NCI-H460 (cell line): ENCODE measurements at regions not wholly inside any gene's neighbourhood (a gene's known extent, or its start where the extent isn't known, plus 50 kb on each side); places are given as distances from the start of the nearest gene placed in this dataset.

ENCODE experiments used
- DNase-seq: peaks from one replicate; pipeline ENCODE4 v3.0.0-alpha.2; 2016; ENCODE audit warnings: low read depth; ENCODE audit errors: extremely low read depth

DNA sequence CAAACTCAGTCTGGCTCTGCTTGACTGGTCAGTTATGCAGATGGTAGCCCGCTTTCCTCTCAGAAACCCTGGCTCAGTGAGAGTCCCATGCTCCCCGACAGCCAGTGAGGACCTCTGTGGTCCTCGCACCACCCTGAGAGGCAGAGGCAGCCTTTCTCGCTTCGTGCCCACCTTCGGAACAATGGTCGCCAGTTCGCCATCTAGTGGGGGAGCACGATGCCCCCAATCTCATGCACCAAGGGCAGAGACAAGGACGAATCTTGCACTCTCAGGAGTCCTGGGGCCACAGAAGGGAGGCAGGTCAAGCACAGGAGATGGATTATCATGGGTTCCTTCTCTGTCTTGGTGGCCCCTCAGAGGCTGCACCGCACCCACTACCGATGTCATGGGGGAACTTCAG is 75.2 kb downstream of the RHCG start:
- no peak for DNase-seq

DNA sequence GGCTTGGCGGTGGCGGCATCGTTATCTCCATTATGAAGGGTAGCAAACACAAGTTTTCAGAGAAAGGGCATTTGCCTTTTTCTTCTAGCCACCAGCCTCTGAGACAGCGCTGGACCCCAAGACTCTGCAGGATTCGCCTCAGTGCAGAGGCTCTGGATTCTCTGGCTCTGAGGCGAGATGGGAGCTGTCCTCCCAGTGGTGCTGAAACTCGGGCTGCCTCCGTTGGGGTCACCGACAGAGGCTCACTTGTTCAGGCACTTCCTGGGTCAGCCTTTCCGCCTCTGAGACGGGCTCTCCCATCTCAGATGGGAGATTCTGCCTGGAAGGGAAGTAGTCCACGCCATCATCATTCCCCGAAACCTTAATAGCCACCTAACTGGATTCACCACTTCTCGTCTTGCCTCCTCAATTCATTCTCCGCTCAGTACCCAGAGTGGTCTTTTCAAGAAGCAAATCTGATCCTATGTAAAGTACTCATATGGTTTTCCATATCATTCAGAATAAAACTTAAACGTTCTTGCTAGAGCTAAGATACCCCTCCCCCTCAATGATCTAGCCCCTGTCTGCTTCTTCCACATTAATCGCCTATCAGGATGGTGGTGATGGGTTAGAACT is 76.9 kb downstream of the RHCG start:
- DNase-seq: no peak

DNA sequence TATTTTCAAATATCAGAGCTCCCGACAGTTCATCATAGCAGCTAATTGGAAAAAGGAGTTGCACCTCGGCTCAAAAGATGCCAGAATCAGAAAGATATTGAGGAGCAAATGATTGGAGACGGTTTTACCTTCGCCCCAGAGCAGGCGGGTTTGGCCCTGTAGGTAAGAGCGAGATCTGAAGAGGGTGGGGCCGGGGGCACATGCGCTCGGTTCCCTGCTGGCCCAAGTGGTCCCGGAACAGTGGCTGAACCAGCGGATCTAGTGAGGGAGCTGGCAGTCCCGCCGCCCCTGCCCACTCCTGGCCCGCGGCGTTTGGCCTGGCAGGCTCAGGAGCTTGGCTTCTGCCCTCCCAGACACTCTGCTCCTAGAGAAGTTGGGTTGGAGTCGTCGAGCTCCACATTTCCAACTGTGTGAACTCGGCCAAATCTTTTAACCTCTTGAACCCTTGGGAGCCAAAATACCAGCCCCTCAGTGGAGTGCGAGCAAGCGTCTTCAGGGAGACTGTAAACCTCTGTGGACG is 79.1 kb downstream of the RHCG start:
- DNase-seq: no peak

- DNase-seq: peak; percentile 75
Observed at GRCh38 chr15:89416339-89417183, 79.8 kb downstream of the RHCG start.

- DNase-seq: no peak
Observed at GRCh38 chr15:89414571-89414970, 79.9 kb upstream of the POLG start.

GRCh38 chr15:89413877-89414276 is 79.3 kb upstream of the POLG start:
- no peak for DNase-seq

- no peak for DNase-seq
Observed at GRCh38 chr15:89412905-89413411, 78.3 kb upstream of the POLG start.

GRCh38 chr15:89410039-89410435 is 75.4 kb upstream of the POLG start:
- DNase-seq: no peak

GRCh38 chr15:89409184-89410038 is 74.8 kb upstream of the POLG start:
- no peak for DNase-seq

- DNase-seq: no peak
Observed at GRCh38 chr15:89408372-89409183, 74.0 kb upstream of the POLG start.

DNA sequence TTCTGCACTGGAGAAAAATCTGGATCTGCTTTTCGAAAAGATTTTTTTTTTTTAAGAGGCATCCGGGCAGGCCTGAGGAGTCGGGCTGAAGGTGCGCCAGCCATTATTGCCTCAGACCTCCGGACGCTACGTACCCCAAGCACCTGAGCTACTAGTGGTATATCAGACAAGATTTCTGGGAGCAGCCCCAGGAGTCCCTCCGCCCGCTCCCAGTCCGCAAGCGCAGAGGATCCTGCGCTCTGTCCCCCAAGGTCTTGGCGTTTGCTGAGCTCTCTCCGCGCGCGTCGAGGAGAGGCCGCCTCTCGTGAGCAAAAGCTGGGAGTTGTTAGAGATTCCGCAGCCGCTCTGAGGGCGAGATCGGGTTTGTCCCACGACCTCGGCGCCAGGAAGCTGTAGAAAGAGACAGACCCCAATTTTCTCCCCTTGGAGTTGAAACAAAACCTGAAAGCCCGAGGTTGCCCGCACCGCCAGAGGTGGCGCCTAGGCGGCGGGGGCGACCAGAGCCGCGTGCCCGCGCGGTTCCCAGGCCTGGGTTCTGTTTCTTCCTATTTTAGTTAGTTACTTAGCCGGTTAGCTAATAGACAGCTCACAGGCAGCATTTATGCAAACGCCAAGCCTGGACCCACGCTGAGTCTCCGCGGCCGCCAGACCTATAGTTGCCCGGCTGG is 72.5 kb upstream of the POLG start:
- no peak for DNase-seq

- no peak for DNase-seq
Observed at GRCh38 chr15:89406218-89406939, 71.8 kb upstream of the POLG start.

GRCh38 chr15:89405494-89405893 is 70.9 kb upstream of the POLG start:
- no peak for DNase-seq

DNA sequence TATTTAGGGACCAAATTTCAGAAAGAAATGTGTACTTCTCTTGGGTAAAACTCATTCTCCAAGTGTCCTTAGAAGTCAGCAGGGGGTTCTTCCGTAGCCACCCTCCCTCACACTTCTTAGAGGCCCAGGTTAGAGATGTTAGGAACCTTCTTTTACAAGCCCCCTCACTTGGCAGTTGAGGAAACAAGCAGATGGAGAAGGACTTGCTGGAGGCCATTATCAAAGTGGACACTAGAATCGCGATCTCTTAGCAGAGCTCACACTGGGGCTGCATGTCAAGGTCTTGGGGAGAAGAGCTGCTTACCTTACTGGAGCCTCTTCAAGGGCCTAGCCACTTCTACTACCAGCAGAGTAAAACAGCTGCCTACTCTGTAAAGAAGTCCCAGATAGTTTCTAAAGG is 69.4 kb upstream of the POLG start:
- DNase-seq: no peak

DNA sequence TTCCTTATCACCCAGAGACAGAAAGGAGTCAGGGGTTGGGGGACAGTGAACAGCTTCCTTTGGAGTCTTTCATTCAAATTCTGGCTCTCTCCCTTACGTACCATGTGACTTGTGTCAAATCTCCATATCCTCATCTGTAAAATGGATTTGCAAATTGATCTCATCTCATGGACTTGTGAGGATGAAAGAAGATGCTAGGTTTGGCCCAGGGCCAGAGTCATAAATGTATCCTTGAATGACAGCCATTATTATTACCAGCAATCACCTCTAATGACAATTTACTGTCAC is 67.8 kb upstream of the POLG start:
- no peak for DNase-seq

GRCh38 chr15:89401631-89402517 is 67.2 kb upstream of the POLG start:
- peak; percentile 23 for DNase-seq

GRCh38 chr15:89400782-89401545 is 66.3 kb upstream of the POLG start:
- DNase-seq: no peak
